LNCaP clone FGC (cell line): ENCODE measurements at regions not wholly inside any gene's neighbourhood (a gene's known extent, or its start where the extent isn't known, plus 50 kb on each side); places are given as distances from the start of the nearest gene placed in this dataset.

Experiments used
- DNase-seq: peaks from one replicate; pipeline ENCODE4 v3.0.0-alpha.2; 2011; ENCODE audit warnings: low read depth
- H3K4me3 ChIP-seq: 2 replicates; pipeline ENCODE4 v1.5.1; 2011; ENCODE audit warnings: mild to moderate bottlenecking, low read depth, low read length, control low read depth
- TF ChIP-seq, protein P1 (sequence below): IDR thresholded peaks from 2 replicates; pipeline ENCODE4 v1.5.1; 2012; ENCODE audit warnings: mild to moderate bottlenecking; ENCODE audit not compliant: control insufficient read depth, insufficient read depth; ENCODE audit errors: extremely low read depth

DNA sequence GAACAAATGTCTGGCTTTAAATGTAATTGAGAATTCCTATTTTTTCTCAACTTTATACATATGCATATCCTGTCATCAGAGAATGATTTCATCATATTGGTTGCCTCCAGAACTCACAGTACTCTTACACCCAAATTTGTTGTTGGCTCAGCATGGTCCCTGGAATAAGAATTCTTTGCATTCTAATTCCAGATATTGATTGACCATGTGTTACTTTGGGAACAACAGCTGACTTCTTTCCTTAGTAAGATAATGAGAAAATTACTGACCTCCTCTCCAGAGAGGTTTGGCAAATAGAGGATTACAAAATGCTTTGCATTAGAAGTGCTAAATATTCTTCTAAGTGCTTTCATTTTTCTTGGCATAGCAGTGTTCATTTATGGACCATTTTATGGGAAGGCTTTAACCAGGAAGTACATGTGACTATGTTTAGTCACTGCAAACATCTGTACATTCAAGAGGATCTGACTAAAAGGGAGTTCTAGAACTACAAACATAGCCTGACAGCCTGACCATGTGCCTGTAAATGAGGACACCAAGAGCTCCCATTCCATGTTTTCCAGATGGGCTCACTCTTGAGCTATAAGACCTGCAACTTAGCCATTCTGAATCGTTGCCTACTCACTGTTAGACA lies 391.6 kb upstream of the DPPA4 start:
- TF ChIP-seq, protein P1, sequence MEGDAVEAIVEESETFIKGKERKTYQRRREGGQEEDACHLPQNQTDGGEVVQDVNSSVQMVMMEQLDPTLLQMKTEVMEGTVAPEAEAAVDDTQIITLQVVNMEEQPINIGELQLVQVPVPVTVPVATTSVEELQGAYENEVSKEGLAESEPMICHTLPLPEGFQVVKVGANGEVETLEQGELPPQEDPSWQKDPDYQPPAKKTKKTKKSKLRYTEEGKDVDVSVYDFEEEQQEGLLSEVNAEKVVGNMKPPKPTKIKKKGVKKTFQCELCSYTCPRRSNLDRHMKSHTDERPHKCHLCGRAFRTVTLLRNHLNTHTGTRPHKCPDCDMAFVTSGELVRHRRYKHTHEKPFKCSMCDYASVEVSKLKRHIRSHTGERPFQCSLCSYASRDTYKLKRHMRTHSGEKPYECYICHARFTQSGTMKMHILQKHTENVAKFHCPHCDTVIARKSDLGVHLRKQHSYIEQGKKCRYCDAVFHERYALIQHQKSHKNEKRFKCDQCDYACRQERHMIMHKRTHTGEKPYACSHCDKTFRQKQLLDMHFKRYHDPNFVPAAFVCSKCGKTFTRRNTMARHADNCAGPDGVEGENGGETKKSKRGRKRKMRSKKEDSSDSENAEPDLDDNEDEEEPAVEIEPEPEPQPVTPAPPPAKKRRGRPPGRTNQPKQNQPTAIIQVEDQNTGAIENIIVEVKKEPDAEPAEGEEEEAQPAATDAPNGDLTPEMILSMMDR = no peak
- no peak for DNase-seq
- no peak overlapping the region for H3K4me3 ChIP-seq

- TF ChIP-seq, protein P1 = peak; percentile 89
- H3K4me3 ChIP-seq = no peak overlapping the region
- DNase-seq = peak; percentile 10
Observed at GRCh38 chr3:109731639-109732473, 394.5 kb upstream of the DPPA4 start.

- DNase-seq = no peak
- H3K4me3 ChIP-seq = no peak overlapping the region
- TF ChIP-seq, protein P1 = no peak
Observed at GRCh38 chr3:109743981-109744380, 406.6 kb upstream of the DPPA4 start.

DNA sequence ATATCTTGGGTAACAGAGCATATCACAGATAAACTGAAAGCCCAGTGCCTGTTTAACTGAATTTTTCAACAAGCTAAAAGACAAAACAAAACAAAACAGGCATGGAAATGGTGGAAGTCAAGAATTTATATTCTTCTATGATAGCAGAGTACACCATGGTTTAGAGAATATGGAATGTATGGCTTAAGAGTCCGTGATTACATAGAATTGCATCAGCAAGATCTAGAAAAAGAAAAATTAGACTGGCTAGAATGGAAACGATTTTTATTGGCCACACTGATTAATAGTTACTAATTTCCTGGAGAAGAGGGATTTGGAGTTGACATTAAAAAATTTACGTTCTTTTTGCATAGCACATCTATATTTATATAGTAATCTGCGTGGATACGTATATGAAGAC lies 435.2 kb upstream of the DPPA4 start:
- DNase-seq = no peak
- no peak overlapping the region for H3K4me3 ChIP-seq
- TF ChIP-seq, protein P1 = no peak

- TF ChIP-seq, protein P1 = no peak
- no peak overlapping the region for H3K4me3 ChIP-seq
- no peak for DNase-seq
Observed at GRCh38 chr3:109774108-109774507, 436.8 kb upstream of the DPPA4 start.

GRCh38 chr3:109784285-109784684 lies 446.9 kb upstream of the DPPA4 start:
- no peak for DNase-seq

More at GRCh38 chr3:109784285-109784684, 446.9 kb upstream of the DPPA4 start:
- H3K4me3 ChIP-seq = no peak overlapping the region
- TF ChIP-seq, protein P1 = no peak
